Chondrocyte (in vitro differentiated cells): ENCODE measurements at regions not wholly inside any gene's neighbourhood (a gene's known extent, or its start where the extent isn't known, plus 50 kb on each side); places are given as distances from the start of the nearest gene placed in this dataset.

Experiments
- DNase-seq: peaks from one replicate; pipeline ENCODE4 v3.0.0; 2021; ENCODE audit warnings: mixed read lengths, low spot score
- H3K27ac Mint-ChIP-seq: one replicate; pipeline ENCODE4 v1.8.0; 2021; ENCODE audit warnings: mild to moderate bottlenecking, moderate library complexity, mixed read lengths; ENCODE audit not compliant: unreplicated experiment
- H3K27me3 Mint-ChIP-seq: 2 replicates; pipeline ENCODE4 v1.8.0; 2021; ENCODE audit warnings: low read depth, mixed read lengths
- H3K36me3 Mint-ChIP-seq: 2 replicates; pipeline ENCODE4 v1.8.0; 2021; ENCODE audit warnings: low read depth, mixed read lengths
- H3K4me1 Mint-ChIP-seq: 2 replicates; pipeline ENCODE4 v1.8.0; 2021; ENCODE audit warnings: low read depth, mild to moderate bottlenecking, mixed read lengths
- H3K4me3 Mint-ChIP-seq: one replicate; pipeline ENCODE4 v1.8.0; 2021; ENCODE audit warnings: mild to moderate bottlenecking, moderate library complexity, mixed read lengths; ENCODE audit not compliant: unreplicated experiment
- H3K9me3 Mint-ChIP-seq: 2 replicates; pipeline ENCODE4 v1.8.0; 2021; ENCODE audit warnings: low read depth, mixed read lengths
- CTCF ChIP-seq: fragments of 200-600 bp; sonication (generic); IDR thresholded peaks from 2 replicates; pipeline ENCODE4 v1.5.0; 2021; ENCODE audit warnings: antibody characterized with exemption, mild to moderate bottlenecking, moderate library complexity

GRCh38 chr22:48322907-48323306 lies 1504.8 kb downstream of the BRD1 start:
- no peak for DNase-seq
- Mint-ChIP-seq H3K9me3 (peaks cover 10% of the 10 kb centered on the region), H3K36me3 (no peaks in the 10 kb centered on the region), H3K27ac (no peak overlapping the region), H3K4me1 (peaks cover 4% of the 10 kb centered on the region), H3K4me3 (no peak overlapping the region), H3K27me3 (peaks cover 15% of the 10 kb centered on the region)
- no peak for TF ChIP-seq CTCF

GRCh38 chr22:48321986-48322545 lies 1505.6 kb downstream of the BRD1 start:
- TF ChIP-seq CTCF, result no peak
- H3K4me1 Mint-ChIP-seq, result peaks cover 4% of the 10 kb centered on the region
- peaks cover 22% of the 10 kb centered on the region for H3K27me3 Mint-ChIP-seq
- H3K27ac Mint-ChIP-seq, result no peak overlapping the region
- no peaks in the 10 kb centered on the region for H3K36me3 Mint-ChIP-seq
- peaks cover 10% of the 10 kb centered on the region for H3K9me3 Mint-ChIP-seq
- H3K4me3 Mint-ChIP-seq, result no peak overlapping the region
- DNase-seq, result no peak

GRCh38 chr22:48320683-48321451 lies 1506.8 kb downstream of the BRD1 start:
- H3K9me3 Mint-ChIP-seq, result peaks cover 10% of the 10 kb centered on the region
- no peak overlapping the region for H3K4me3 Mint-ChIP-seq
- H3K36me3 Mint-ChIP-seq, result no peaks in the 10 kb centered on the region
- no peak for TF ChIP-seq CTCF
- no peak overlapping the region for H3K27ac Mint-ChIP-seq
- DNase-seq, result no peak
- peaks cover 4% of the 10 kb centered on the region for H3K4me1 Mint-ChIP-seq
- peaks cover 22% of the 10 kb centered on the region for H3K27me3 Mint-ChIP-seq

- Mint-ChIP-seq H3K27me3 (peaks cover 21% of the 10 kb centered on the region), H3K9me3 (peaks cover 6% of the 10 kb centered on the region), H3K4me3 (no peak overlapping the region), H3K27ac (no peak overlapping the region), H3K4me1 (peaks cover 4% of the 10 kb centered on the region), H3K36me3 (no peaks in the 10 kb centered on the region)
- DNase-seq, result no peak
- TF ChIP-seq CTCF, result no peak
These were observed 1507.5 kb downstream of the BRD1 start for GRCh38 chr22:48320048-48320682.

- Mint-ChIP-seq H3K27ac (no peak overlapping the region), H3K36me3 (no peaks in the 10 kb centered on the region), H3K9me3 (peaks cover 2% of the 10 kb centered on the region), H3K4me3 (no peak overlapping the region), H3K4me1 (peaks cover 4% of the 10 kb centered on the region), H3K27me3 (peaks cover 21% of the 10 kb centered on the region)
- TF ChIP-seq CTCF, result no peak
- peak; percentile 73 for DNase-seq
These were observed 1508.2 kb downstream of the BRD1 start for GRCh38 chr22:48319321-48320047.
